IMR-90 (cell line): ENCODE measurements at regions not wholly inside any gene's neighbourhood (a gene's known extent, or its start where the extent isn't known, plus 50 kb on each side); places are given as distances from the start of the nearest gene placed in this dataset.
A peak's percentile ranks its signal among the peaks of the same experiment; 100 is the strongest.

ENCODE experiments used
- ATAC-seq: fragments of 200-7000 bp; cut with Tn5 transposase; 2 replicates; pipeline ENCODE4 v1.9.1; 2020; ENCODE audit warnings: low read depth, mild to moderate bottlenecking, moderate library complexity
- BruUV-seq: library from RNA; stranded (reverse); fragments of 400-500 nt; replicated peaks from 2 replicates; lab custom pipeline; 2021; lab: Mats Ljungman, UMichigan
- CTCF ChIA-PET: fragments of 300-600 bp; formaldehyde crosslinking; extraction: SDS; loops from one replicate; lab custom pipeline; 2021; ENCODE audit warnings: antibody characterized with exemption; lab: Yijun Ruan, JAX
- POLR2A ChIA-PET: fragments of 300-600 bp; sonication (Branson Sonifier 250); formaldehyde crosslinking; loops from one replicate; lab custom pipeline; 2022; ENCODE audit warnings: antibody characterized with exemption; ENCODE audit not compliant: unreplicated experiment; lab: Charles Lee
- DNase-seq: peaks from one replicate; pipeline ENCODE4 v3.0.0; 2013
- H2AFZ ChIP-seq: replicated peaks from 2 replicates; pipeline ENCODE3; 2013; ENCODE audit warnings: low read length, mild to moderate bottlenecking; ENCODE audit not compliant: poor library complexity
- H2AK5ac ChIP-seq: 2 replicates; pipeline ENCODE4 v1.6.1; 2013; ENCODE audit warnings: low read depth, low read length, inconsistent platforms
- H2AK9ac ChIP-seq: replicated peaks from 2 replicates; pipeline ENCODE3; 2013; ENCODE audit warnings: mild to moderate bottlenecking, low read depth, low read length, moderate library complexity; ENCODE audit not compliant: poor library complexity
- H2BK120ac ChIP-seq: 2 replicates; pipeline ENCODE4 v1.6.1; 2013; ENCODE audit warnings: low read depth, low read length, inconsistent platforms
- H2BK15ac ChIP-seq: 3 replicates; pipeline ENCODE4 v1.6.1; 2013; ENCODE audit warnings: low read depth, low read length, inconsistent platforms
- H2BK20ac ChIP-seq: 2 replicates; pipeline ENCODE4 v1.6.1; 2013; ENCODE audit warnings: low read depth, mild to moderate bottlenecking, inconsistent platforms, low read length, moderate library complexity
- H2BK5ac ChIP-seq: 2 replicates; pipeline ENCODE4 v1.6.1; 2013; ENCODE audit warnings: mild to moderate bottlenecking, low read depth, low read length, inconsistent platforms; ENCODE audit not compliant: poor library complexity, severe bottlenecking
- H3K14ac ChIP-seq: replicated peaks from 2 replicates; pipeline ENCODE4 v1.6.1; 2013; ENCODE audit warnings: low read depth, low read length, inconsistent platforms
- H3K18ac ChIP-seq: 2 replicates; pipeline ENCODE4 v1.6.1; 2013; ENCODE audit warnings: low read depth, low read length, control low read depth
- H3K23ac ChIP-seq: 2 replicates; pipeline ENCODE4 v1.6.1; 2013; ENCODE audit warnings: low read depth, low read length, inconsistent platforms
- H3K27ac ChIP-seq: 2 replicates; pipeline ENCODE4 v1.5.1; 2013; ENCODE audit warnings: mild to moderate bottlenecking, control low read depth, low read length; ENCODE audit not compliant: insufficient read depth
- H3K27me3 ChIP-seq: 2 replicates; pipeline ENCODE4 v1.6.1; 2013; ENCODE audit warnings: low read length; ENCODE audit not compliant: control insufficient read depth, insufficient read depth
- H3K36me3 ChIP-seq: 2 replicates; pipeline ENCODE4 v1.6.1; 2013; ENCODE audit warnings: low read length, mixed read lengths; ENCODE audit not compliant: control insufficient read depth, insufficient read depth
- H3K4ac ChIP-seq: 2 replicates; pipeline ENCODE4 v1.6.1; 2013; ENCODE audit warnings: low read depth, low read length, inconsistent platforms
- H3K4me1 ChIP-seq: 2 replicates; pipeline ENCODE4 v1.6.1; 2013; ENCODE audit warnings: low read length, mixed read lengths; ENCODE audit not compliant: control insufficient read depth, insufficient read depth
- H3K4me2 ChIP-seq: 2 replicates; pipeline ENCODE4 v1.6.1; 2013; ENCODE audit warnings: low read depth, mild to moderate bottlenecking, control low read depth, low read length, moderate library complexity
- H3K4me3 ChIP-seq: 2 replicates; pipeline ENCODE4 v1.5.1; 2013; ENCODE audit warnings: low read depth, mild to moderate bottlenecking, control low read depth, low read length, moderate library complexity; ENCODE audit not compliant: insufficient read depth
- H3K56ac ChIP-seq: 2 replicates; pipeline ENCODE4 v1.6.1; 2013; ENCODE audit warnings: low read length, inconsistent platforms; ENCODE audit not compliant: insufficient read depth; ENCODE audit errors: extremely low read depth
- H3K79me1 ChIP-seq, 2 experiments: 2 replicates each; pipeline ENCODE4 v1.6.1; 2013; ENCODE audit warnings: low read length in 2 of 2, inconsistent platforms in 1 of 2, low read depth in 1 of 2
- H3K9ac ChIP-seq: 2 replicates; pipeline ENCODE4 v1.6.1; 2013; ENCODE audit warnings: low read depth, low read length, control low read depth
- H3K9me1 ChIP-seq: 2 replicates; pipeline ENCODE4 v1.6.1; 2013; ENCODE audit warnings: low read length, inconsistent platforms; ENCODE audit not compliant: insufficient read depth
- H3K9me3 ChIP-seq: 2 replicates; pipeline ENCODE4 v1.6.1; 2013; ENCODE audit warnings: low read length; ENCODE audit not compliant: control insufficient read depth, insufficient read depth
- H4K20me1 ChIP-seq: 2 replicates; pipeline ENCODE4 v1.6.1; 2013; ENCODE audit warnings: low read length, inconsistent platforms; ENCODE audit not compliant: insufficient read depth
- H4K5ac ChIP-seq: 2 replicates; pipeline ENCODE4 v1.6.1; 2013; ENCODE audit warnings: mild to moderate bottlenecking, low read depth, low read length, control low read depth
- H4K8ac ChIP-seq, 2 experiments: 2 replicates each; pipeline ENCODE4 v1.6.1; 2013; ENCODE audit warnings: low read depth in 2 of 2, low read length in 2 of 2, control low read depth in 1 of 2, inconsistent platforms in 1 of 2
- H4K91ac ChIP-seq: 2 replicates; pipeline ENCODE4 v1.6.1; 2013; ENCODE audit warnings: low read depth, low read length, inconsistent platforms; ENCODE audit not compliant: insufficient read depth
- CEBPB ChIP-seq: IDR thresholded peaks from 2 replicates; pipeline ENCODE4 v1.6.1; 2012; ENCODE audit warnings: low read depth, low read length, improper control_type of control experiment
- CTCF ChIP-seq: conservative IDR thresholded peaks from 2 replicates; pipeline ENCODE4 v1.5.1; 2012; ENCODE audit warnings: mild to moderate bottlenecking, low read depth, low read length, improper control_type of control experiment
- ELK1 ChIP-seq: fragments of 150-350 bp; IDR thresholded peaks from 2 replicates; pipeline ENCODE4 v1.6.1; 2016; ENCODE audit warnings: low read depth, mild to moderate bottlenecking, low read length, moderate library complexity, borderline replicate concordance
- RAD21 ChIP-seq: IDR thresholded peaks from 2 replicates; pipeline ENCODE4 v1.6.1; 2012; ENCODE audit warnings: low read length, improper control_type of control experiment
- RCOR1 ChIP-seq: IDR thresholded peaks from 2 replicates; pipeline ENCODE4 v1.6.1; 2012; ENCODE audit warnings: mild to moderate bottlenecking, low read length, improper control_type of control experiment; ENCODE audit not compliant: insufficient replicate concordance
- WGBS, 2 experiments: methylation state at CpG; one replicate each; pipeline versions ENCODE4 v1.1.5 to v1.1.7; 2013; ENCODE audit warnings: missing lambda C conversion rate in 2 of 2; ENCODE audit not compliant: insufficient read length in 1 of 2; ENCODE audit errors: extremely low coverage in 2 of 2; 5-methylcytosine and 5-hydroxymethylcytosine counted together
- dilution Hi-C: fragments of 300-500 bp; cut with HindIII; formaldehyde crosslinking; loops from one replicate; pipeline ENCODE4 v1.14.3; 2018; ENCODE audit warnings: low sequenced_read_pairs; ENCODE audit not compliant: unreplicated experiment
- in situ Hi-C: fragments of 300-500 bp; cut with MboI; formaldehyde crosslinking; loops from 3 replicates; pipeline ENCODE4 v1.14.3; 2019; ENCODE audit warnings: low sequenced_read_pairs, inconsistent platforms, mixed read lengths
- intact Hi-C: fragments of 100-400 bp; cut with micrococcal nuclease; formaldehyde crosslinking; loops from 2 replicates; pipeline ENCODE4 v1.10.0; 2022

GRCh38 chr18:33839452-33840211 is 261.6 kb downstream of the ASXL3 start:
- no TSS peak for BruUV-seq
- no peak overlapping the region for H2AFZ ChIP-seq
- H4K8ac ChIP-seq = no peak overlapping the region
- dilution Hi-C loops (no loop called here), in situ Hi-C loops (no loop called here), intact Hi-C loops (loop anchor here (1.0 to 10.0 kb wide), 2 partner anchors 205 to 483 kb away; no protein-coding TSS in a partner anchor)
- H2BK20ac ChIP-seq = no peak overlapping the region
- peak; percentile 67 for ATAC-seq
- no peaks in the 10 kb centered on the region for H3K9me1 ChIP-seq
- H4K5ac ChIP-seq = no peak overlapping the region
- H3K4me3 ChIP-seq = no peak overlapping the region
- no peak overlapping the region for H3K23ac ChIP-seq
- no peak overlapping the region for H3K18ac ChIP-seq
- no peak overlapping the region; the same call in 1 of the 2 replicates for H3K4me2 ChIP-seq
- H2AK9ac ChIP-seq = no peak overlapping the region
- no peaks in the 10 kb centered on the region for H3K36me3 ChIP-seq
- no peak overlapping the region for H3K14ac ChIP-seq
- no peak overlapping the region for H4K91ac ChIP-seq
- no peak overlapping the region for H2BK15ac ChIP-seq
- no peaks in the 10 kb centered on the region for H4K20me1 ChIP-seq
- DNase-seq = peak; percentile 48
- H3K4me1 ChIP-seq = no peaks in the 10 kb centered on the region
- no peaks in the 10 kb centered on the region for H3K9me3 ChIP-seq
- no peaks in the 10 kb centered on the region for H3K79me1 ChIP-seq
- CTCF ChIA-PET = interaction anchor here (0.5 to 1.5 kb wide), 5 partner anchors 8 to 482 kb away, joined by 4 to 10 read pairs (median 4); no protein-coding TSS in a partner anchor
- no peak overlapping the region for H2BK5ac ChIP-seq
- H3K4ac ChIP-seq = no peak overlapping the region
- TF ChIP-seq CTCF (peak; percentile 58), ELK1 (no peak), RCOR1 (no peak), CEBPB (no peak), RAD21 (peak; percentile 43)
- WGBS, 2 experiments = 0% methylated on average over 1 of the region's 6 CpGs; no CpG with 5 or more reads in 1 of the 2 experiments
- H2BK120ac ChIP-seq = no peak overlapping the region
- H2AK5ac ChIP-seq = no peak overlapping the region
- no peak overlapping the region for H3K56ac ChIP-seq
- H3K27me3 ChIP-seq = no peaks in the 10 kb centered on the region
- H3K9ac ChIP-seq = no peak overlapping the region
- POLR2A ChIA-PET = no interaction called here
- H3K27ac ChIP-seq = no peak overlapping the region
